Prostate gland (tissue), 2 donors: ENCODE measurements at regions not wholly inside any gene's neighbourhood (a gene's known extent, or its start where the extent isn't known, plus 50 kb on each side); places are given as distances from the start of the nearest gene placed in this dataset.

Source experiments
- POLR2A ChIP-seq: fragments of 450-650 bp; IDR thresholded peaks from one replicate; pipeline ENCODE4 v1.6.1; 2016; ENCODE audit warnings: antibody characterized with exemption, mild to moderate bottlenecking
- TF ChIP-seq, protein P1 (sequence below), 4 experiments: fragments of 200-600 bp in 2 of 4; fragments of 450-650 bp in 2 of 4; sonication (generic) in 2 of 4; IDR thresholded peaks; 1 replicate in 3 of 4; 2 replicates in 1 of 4; pipeline ENCODE4 v1.5.1; 2016 to 2019; ENCODE audit warnings: antibody characterized with exemption in 4 of 4, mild to moderate bottlenecking in 2 of 4, moderate library complexity in 2 of 4

DNA sequence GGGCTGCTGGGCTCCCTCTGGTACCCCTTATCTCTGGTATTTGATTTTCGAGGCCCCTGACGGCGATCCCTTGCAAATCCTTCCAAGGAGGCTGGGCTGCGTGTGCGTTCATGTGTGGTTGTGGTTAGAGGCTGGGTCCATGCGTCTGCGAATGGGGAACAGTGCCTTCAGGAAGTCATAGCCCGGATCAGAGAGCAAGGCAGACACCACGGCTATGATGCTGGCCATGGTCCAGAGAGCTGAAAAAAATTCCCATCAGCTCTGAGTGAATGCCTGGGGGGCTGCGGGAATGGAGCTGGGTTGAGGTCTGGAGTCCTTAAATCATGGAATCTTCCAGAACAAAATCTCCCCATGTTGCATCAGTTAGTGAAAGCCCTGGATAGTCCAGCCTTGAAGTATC is 145.5 kb downstream of the ACKR3 start:
- TF ChIP-seq, protein P1, sequence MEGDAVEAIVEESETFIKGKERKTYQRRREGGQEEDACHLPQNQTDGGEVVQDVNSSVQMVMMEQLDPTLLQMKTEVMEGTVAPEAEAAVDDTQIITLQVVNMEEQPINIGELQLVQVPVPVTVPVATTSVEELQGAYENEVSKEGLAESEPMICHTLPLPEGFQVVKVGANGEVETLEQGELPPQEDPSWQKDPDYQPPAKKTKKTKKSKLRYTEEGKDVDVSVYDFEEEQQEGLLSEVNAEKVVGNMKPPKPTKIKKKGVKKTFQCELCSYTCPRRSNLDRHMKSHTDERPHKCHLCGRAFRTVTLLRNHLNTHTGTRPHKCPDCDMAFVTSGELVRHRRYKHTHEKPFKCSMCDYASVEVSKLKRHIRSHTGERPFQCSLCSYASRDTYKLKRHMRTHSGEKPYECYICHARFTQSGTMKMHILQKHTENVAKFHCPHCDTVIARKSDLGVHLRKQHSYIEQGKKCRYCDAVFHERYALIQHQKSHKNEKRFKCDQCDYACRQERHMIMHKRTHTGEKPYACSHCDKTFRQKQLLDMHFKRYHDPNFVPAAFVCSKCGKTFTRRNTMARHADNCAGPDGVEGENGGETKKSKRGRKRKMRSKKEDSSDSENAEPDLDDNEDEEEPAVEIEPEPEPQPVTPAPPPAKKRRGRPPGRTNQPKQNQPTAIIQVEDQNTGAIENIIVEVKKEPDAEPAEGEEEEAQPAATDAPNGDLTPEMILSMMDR (IDR thresholded peaks at IDR 0.05): no peak
- TF ChIP-seq POLR2A: no peak
